ENCODE measurements at regions not wholly inside any gene's neighbourhood (a gene's known extent, or its start where the extent isn't known, plus 50 kb on each side); places are given as distances from the start of the nearest gene placed in this dataset.

DNA sequence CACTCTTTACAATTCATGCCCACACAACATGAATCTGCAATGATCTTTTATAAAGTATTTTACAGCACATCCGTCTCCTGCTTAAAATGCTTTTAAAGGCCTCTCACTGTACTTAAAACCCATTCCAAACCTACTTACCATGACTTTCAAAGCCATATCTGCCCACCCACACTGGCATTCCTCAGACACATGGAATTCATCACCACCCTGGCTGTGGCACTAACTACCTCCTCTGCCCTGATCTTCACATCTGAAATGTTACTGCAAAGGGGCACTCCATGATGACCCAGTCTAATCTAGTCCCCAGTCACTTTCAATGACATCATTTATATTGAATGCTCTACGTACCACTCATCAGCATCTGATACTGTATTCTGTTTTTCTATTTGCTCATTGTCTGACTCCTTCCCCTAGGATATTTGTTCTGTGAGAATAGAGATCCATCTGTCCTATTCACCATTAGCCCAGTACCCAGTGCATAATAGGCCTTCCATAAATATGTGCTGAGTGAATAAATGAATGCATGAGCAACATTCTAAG lies 193.2 kb upstream of the KIF2A start:
- TF ChIP-seq, protein P1, sequence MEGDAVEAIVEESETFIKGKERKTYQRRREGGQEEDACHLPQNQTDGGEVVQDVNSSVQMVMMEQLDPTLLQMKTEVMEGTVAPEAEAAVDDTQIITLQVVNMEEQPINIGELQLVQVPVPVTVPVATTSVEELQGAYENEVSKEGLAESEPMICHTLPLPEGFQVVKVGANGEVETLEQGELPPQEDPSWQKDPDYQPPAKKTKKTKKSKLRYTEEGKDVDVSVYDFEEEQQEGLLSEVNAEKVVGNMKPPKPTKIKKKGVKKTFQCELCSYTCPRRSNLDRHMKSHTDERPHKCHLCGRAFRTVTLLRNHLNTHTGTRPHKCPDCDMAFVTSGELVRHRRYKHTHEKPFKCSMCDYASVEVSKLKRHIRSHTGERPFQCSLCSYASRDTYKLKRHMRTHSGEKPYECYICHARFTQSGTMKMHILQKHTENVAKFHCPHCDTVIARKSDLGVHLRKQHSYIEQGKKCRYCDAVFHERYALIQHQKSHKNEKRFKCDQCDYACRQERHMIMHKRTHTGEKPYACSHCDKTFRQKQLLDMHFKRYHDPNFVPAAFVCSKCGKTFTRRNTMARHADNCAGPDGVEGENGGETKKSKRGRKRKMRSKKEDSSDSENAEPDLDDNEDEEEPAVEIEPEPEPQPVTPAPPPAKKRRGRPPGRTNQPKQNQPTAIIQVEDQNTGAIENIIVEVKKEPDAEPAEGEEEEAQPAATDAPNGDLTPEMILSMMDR (IDR thresholded peaks at IDR 0.05 in 4 of 5, conservative IDR thresholded peaks at IDR 0.05 in 1 of 5): no peak
- no peak for TF ChIP-seq POLR2A (IDR thresholded peaks at IDR 0.05)

Measured in gastrocnemius medialis (tissue), 4 donors.